ENCODE measurements at regions not wholly inside any gene's neighbourhood (a gene's known extent, or its start where the extent isn't known, plus 50 kb on each side); places are given as distances from the start of the nearest gene placed in this dataset.

DNA sequence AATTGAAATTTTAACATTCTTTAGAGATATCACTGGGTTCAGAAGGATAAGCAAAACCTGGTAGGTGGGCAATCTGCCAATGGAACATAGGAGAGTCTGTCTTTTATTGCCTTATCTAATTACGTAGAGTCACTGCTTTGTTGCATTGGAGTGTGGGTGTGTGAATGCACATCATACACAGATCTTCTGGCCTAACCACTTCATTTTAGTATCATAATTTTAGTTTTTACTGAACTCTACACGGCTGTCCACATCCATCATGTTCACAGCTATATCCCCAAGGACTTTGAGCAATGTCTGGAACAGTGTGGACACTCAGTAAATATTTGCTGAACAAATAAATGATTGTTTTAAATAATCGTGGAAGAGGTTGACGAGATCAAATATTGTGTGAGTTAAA lies 104.6 kb upstream of the AKIRIN2 start:
- no peak for DNase-seq (ENCODE audit: low spot score)

DNA sequence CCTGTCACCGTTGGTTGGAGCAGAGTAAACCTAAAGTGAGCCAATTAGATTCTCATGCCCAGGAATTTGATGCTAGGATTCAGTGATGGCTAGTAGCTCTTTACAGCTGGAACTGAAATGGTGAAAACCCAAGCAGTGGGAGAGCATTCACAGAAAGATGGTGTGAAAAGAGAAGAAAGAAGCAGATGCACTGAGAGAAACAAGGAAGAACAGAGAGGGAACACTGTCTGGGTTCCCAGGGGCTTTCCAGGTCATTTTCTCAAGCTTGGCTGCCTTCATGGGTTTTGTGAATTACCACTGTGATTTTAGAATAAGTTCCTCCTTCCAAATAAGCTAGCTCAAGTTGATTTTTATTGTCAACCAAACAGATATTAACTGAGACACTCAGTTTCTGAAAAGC lies 104.1 kb upstream of the AKIRIN2 start:
- DNase-seq (ENCODE audit: low spot score) = no peak

DNA sequence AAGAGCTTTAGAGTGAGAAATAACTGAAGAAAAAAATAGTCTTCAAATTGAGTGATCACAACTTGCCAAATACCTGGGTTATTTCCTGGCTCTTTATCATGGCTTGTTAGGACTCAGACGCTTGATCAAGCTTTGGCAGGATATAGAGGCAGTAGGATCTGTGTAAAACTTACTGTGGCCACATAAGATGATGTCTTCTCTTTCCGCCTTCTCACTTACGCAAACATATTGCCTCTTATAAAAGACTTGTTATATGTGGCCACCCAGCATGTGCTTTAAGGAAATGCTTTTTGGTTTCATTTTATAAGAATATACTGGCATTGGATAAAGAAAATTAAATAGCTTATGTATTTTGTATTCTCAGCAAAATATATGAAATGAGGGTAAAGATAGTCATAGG lies 101.8 kb upstream of the AKIRIN2 start:
- no peak for DNase-seq (ENCODE audit: low spot score)

DNA sequence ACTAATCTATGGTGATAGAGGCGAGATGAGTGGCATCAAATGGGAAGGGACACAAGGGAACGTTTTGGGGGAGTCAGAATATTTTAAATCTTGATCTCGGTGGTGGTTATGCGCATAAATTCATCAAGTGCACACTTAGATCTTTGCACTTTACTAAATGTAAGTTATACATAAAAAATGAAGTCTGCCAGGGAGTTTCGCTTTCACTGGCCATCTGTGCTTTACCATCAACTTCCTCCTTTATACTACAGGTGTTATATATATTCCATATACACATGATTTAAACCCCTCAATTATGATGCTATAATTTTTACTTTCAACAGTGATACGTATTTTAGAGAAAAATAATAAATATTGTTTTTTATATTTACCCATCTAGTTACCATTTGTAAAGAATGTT lies 97.6 kb upstream of the AKIRIN2 start:
- no peak for DNase-seq (ENCODE audit: low spot score)

DNA sequence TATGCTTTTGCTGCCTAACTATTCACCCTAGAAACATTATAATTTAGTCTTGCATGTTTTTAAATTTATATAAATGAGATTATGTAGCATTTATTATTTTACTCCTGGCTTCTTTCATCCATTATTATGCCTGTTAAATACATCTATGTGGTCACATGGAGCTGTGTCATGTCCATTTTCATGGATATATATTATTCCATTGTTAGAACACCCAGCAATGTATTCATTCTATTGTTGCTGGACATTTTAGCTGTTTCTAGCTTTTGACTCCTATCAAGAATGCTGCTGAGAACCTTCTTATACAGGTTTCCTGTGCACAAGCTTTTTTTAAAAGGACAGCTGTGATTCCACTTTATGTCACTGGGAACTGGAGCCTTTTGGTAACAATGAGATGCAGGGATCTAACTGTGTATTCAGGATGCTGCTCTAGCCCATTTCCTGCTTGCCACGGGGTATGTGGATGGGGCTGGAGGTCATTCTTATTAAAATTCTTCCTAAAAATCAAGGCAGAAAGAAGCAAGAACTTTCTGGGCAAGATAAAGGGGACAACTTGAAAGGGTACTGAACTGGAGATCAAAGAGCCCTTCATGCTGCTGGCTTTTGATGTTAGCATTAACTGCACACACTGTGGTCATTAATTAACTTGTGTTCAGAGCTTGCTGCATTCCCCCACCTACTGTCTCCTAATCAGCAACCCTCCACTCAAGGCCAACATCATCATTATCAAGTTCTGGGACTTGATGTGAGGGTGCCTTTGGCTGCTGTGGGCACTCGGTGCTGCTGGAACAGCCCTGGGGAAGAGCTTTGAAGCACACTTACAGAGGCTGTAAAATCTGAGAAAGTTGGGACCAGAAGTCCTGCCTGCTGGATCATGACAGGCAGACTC lies 96.6 kb upstream of the AKIRIN2 start:
- DNase-seq (ENCODE audit: low spot score) = no peak

DNA sequence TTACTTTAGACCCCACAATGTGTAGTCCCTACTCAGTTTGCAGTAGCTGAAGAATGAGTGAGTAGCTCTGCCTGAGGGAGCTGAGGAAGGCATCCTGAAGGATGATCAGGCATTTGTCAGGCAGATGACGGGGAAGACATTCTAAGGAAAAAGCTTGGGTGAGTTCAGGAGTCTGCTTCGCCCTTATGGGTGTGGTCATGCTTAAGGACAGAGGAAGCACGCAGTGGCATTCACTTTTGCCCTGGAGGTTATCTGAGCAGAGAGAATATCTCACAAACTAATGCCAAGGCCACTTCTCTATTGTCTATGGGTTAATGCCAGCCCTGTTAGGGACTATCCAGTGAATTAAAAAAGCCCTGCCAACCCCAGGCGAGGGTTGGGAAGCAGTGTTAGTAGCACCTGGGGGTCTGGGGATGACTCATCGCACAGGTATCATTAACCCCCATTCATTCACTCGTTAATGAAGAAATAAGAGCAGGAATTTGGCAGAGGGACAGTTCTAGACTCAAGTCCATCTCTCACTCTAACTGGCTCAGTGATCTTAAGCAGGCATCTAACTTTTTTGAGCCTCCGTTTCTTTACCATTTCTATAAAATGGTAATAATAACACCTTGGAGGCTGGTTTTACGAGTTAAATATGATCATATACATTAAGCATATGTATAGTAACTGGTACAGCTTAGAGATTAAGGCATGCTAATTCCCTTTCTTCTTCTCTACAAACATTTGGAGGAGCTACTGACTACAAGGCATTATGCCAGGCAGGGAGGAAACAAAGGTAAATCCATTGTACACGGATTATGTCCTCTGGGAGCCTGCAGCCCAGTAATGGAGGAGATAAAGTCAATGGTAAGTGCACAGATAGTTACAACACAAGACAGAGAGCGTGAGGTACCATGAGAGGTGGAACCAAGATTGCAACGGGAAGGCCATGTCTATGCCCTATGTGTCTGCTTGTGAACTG lies 93.2 kb upstream of the AKIRIN2 start:
- DNase-seq (ENCODE audit: low spot score) = no peak

DNA sequence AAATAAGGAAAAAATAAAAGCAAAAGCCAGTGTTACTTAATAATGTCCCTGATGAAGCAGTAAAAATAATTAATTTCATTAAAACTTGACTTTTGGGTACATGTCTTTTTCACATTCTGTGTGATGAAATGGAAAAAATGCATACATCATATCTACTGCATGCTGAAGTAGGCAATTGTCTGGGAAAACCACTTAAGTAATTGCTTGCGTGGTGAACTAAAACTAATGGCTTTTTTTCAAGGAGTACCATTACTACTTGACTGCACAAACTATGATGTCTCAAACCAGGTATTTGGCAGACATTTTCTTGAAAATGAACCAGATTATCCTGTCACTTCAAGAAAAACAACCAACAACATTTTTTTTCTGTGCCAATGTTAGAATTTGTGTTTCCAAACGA lies 91.3 kb upstream of the AKIRIN2 start:
- no peak for DNase-seq (ENCODE audit: low spot score)

DNA sequence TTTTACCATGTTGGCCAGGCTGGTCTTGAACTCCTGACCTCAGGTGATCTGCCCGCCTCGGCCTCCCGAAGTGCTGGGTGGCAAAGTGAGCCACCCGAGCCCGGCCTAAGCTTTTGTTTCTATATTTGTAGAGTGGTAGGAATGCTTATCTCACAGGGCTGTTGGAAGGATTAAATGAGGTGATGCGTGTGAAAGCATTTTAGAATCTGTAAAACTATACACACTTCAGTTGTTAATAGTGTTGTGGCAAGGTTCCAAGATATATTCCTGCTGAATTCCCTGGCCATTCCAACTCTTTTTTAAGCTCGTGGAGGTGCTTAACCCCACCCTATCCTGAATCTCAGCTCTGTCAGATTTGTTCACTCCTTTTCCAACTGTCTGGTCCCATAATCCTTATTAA lies 89.9 kb upstream of the AKIRIN2 start:
- DNase-seq (ENCODE audit: low spot score) = no peak

DNA sequence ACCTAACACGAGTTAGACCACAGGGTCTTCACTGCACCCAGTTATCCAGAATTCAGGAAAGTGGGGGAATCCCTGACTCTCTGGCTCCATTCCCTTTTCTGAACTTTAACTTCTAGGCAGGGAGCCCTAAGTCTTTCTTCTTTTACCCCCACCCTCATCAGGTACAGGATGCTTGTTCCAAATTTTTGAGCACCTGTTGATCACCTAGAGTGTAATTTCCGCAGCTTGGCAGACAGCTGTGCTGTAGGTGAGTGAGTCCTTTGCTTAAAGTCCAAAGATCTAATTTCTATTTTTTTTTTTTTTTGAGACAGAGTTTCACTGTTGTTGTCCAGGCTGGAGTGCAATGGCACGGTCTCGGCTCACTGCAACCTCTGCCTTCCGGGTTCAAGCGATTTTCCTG lies 89.5 kb upstream of the AKIRIN2 start:
- DNase-seq (ENCODE audit: low spot score) = no peak

DNA sequence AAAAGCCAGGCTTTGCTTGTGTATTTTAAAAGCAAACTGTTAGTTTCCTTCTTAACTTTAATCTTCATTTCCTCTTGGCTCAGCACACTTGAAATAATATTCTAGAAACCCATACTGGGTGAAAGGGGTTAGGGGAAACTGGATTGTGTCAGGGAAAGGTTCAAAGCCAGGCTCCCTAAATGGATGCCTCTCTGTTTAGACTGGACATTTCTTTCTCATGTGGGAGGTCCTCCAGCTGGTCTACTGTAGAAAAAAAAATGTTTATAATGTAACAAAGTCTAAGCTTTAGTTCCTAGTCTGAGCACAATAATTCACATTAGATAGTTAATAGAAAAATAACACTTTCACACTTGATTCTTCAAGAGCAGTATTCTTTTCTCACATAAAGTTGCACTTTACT lies 89.0 kb upstream of the AKIRIN2 start:
- no peak for DNase-seq (ENCODE audit: low spot score)

DNA sequence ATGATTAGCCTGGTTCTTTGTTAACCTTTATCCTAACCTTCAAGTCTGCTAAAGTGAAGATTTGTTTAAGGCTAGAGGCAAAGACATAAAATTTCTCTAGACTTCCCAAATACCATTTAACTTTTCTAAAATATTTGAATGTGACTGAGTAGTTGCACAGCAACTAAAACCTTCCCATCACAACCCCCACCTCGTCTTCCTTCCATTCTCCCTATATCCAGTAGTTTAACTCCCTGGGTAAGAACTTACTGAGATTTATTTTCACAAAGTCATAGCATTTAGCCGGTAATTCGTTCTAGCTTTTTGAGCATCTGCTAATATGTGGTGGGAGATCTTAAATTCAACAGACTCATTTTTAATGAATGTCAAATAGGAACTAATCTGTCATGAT lies 87.9 kb upstream of the AKIRIN2 start:
- no peak for DNase-seq (ENCODE audit: low spot score)

DNA sequence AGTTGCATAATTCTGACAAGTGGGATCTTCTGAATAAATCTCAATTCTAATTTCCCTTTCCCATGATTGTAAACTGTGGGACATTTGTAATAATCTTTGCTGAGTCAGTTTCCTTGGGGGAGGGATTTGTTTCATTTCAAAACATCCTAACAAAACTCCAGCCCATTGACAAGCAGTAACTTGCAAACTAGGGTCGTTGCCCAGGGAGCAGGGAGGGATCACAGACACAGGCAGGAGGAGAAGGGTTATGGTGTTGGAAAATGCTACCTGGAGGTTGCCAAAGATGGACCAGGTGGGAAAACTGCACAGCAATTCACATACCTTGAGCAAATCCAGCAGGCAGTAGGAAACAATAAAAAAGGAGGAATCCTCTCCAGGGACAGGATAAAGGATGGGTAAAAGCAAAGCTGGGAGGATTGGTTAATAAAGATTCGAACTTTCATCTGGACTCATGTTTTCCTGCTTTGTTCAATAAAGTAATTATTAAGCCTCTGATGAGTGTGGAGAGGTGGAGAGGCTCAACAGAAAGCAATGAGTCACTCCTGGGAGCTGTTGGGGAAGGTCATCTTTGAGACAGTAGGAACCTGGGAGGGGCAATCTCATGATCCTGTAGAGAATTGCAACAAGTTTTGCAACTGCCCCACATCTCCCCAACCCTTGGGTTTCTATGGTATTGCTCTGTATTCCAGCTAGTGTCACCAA lies 87.3 kb upstream of the AKIRIN2 start:
- peak; percentile 15 for DNase-seq (ENCODE audit: low spot score)

DNA sequence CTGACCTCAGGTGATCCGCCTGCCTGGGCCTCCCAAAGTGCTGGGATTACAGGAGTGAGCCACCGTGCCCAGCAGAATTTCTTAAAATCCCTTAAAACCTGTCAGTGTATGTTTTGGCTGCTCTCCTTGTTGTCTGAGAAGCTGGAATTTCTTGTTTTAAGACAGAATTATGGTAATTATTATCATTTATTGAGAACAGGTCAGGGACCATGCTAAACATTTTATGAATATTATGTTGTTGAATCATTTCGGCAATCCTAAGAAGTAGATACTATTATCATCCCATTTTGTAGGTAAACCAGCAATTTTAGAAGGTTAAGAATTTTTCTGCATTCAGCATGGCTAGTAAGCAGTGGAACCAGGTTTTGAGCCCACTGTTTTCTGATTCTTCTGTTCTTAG lies 86.1 kb upstream of the AKIRIN2 start:
- DNase-seq (ENCODE audit: low spot score) = no peak

DNA sequence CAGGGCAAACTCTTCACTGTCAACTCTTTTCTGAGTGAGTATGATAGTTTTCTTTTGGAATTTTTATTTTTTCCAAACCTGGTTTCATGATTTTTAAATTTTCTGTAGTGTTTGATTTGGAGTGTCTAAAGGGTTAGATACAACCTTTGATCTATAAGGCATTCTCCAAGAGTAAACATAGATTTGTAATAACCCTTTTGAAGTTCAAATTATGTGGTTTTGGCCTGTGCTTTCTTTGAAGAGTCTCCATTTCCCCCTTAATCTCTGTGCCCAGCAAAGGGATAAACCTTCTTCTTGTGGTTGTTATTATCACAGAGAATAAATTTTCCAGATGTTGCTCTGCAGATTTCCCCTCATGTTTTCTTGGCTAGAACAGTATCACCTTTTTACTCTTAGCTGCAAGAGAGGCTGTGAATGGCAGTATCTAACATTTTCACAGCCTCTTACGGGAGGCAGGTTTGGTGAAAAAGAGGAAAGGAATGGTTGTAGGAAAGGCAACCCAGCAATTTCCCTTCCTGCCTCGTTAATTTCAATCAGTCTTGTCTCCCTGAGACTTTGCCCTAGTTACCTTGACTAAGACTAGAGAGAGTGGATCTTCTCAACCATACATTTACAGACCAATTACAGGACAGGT lies 83.3 kb upstream of the AKIRIN2 start:
- no peak for DNase-seq (ENCODE audit: low spot score)

DNA sequence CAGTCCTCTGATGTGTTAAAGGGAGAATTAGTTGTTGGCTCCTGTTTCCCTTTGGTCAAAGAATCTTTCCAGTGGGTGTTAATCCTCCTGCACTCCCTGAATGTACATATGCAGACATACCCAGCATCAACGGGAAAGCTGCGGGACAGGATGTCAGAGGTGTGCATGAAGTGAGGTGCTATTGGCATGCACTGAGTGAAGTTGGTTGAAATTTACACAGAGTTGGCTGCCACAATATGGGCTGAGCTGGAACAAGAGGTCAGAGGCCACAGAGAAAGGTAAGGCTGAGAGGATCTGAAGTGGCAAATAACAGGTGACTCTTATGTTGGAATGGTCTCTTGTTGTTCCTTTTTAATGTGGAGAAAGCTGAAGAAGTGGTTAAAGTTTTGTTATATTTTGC lies 82.7 kb upstream of the AKIRIN2 start:
- no peak for DNase-seq (ENCODE audit: low spot score)

DNA sequence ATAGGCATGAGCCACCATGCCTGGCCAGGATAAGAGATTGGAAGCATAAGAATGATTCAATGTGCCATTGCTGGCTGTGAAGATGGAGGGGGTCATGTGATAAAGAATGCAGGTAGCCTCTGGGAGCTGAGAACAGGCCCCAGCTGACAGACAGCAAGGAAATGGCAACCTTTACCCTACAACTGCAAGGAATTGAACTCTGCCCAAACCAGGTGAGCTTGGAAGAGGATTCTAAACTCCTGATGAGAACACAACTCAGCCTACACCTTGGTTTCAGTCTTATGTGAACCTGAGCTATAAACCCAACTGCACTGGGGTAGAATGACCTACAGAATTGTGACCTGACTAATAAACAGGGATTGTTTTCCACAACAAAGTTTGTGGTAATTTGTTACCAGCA lies 82.0 kb upstream of the AKIRIN2 start:
- DNase-seq (ENCODE audit: low spot score) = no peak

DNA sequence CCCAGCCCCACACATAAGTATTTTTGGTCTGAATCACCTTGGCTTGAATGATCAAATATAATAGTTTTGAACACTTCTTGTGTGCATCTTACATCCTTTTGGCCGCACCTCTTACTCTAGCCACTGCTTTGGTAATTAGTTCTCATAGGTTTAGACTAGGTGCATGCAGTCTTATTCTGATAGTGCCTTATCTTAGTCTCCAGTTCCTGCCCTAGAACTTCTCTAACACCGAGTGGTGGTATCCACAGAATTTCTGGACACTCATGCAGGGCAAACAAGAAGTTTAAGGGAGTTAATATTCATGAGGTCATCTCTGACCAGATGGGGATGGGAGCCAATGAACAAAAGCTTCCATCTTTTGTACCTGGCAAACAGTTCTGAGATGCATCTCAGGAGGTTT lies 77.5 kb upstream of the AKIRIN2 start:
- no peak for DNase-seq (ENCODE audit: low spot score)

DNA sequence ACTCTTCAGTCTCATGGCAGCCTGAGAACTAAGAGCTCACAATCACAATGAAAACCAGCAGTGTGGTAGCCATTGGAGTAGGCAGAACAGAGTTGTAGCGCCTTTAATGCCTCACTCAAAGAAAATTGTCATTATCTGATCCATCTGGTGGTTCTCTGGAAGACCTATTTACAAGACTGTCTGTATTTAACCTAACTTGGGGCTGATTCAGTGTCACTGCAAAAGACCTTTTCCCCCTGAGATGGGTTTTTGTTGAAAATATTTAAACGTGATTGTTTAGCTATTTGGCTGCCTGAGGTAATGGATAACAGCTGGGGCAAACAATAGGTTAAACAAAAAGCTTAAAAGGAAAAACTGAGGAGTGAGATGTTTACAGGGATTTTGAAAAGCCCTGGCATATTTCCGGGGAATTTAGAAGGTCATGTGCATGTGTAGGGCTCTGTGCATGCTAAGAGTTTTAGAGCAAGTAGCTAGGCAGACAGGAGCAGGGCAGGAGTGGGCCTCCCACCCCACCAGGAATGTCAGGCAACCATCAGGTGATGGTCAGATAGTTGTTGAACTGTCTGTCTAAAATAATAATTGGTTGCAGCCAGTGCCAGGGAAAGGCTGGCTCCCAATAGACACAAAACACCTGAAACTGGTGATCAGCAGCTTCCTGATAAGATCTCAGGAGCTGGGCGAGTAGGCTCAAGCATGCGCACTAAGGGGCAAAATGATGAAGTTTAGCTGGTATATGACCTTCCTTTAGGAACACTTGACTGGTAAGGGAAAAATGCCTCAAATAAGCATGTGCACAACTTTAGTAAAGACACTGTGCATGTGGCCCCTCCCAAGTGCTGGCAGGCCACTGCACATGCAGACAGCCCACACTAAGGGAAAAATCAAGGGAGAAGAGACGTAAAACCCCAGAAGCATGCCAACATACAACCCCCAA lies 70.8 kb upstream of the AKIRIN2 start:
- DNase-seq (ENCODE audit: low spot score) = no peak

DNA sequence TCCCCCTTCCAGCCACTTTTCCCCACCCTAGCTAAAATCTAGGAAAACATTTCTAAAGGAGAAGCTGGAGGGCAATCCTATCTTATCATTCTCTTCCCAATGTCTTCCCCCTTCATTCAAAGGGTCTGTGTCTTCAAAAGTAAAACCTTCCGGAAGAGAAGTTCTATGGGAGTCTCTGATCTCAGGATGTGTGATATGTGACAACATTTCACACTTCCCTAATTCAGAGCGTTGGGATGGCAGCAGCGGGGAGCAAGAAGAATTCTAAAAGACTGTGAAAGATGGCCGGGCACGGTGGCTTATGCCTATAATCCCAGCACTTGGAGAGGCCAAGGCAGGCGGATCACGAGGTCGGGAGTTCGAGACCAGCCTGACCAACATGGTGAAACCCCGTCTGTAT lies 65.4 kb upstream of the AKIRIN2 start:
- DNase-seq (ENCODE audit: low spot score) = no peak

DNA sequence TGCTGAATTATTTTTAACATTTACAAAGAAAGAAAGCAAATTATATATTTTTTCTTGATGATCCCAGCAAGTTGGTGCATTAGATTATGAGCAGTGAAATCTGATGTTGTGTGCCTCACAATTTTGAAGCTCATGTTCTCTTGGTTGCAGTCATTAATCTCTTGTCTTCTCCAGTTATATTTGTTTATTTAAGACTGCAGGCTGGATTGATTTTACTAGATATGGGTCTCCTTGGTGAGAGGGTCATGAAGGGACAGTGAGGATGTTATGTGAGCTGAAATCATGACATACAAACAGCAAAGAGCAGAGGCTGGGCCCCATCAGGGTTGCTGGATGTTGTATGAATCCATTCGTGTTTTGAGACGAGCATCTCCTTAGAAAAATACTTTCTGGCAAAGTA lies 64.2 kb upstream of the AKIRIN2 start:
- DNase-seq (ENCODE audit: low spot score) = no peak

DNA sequence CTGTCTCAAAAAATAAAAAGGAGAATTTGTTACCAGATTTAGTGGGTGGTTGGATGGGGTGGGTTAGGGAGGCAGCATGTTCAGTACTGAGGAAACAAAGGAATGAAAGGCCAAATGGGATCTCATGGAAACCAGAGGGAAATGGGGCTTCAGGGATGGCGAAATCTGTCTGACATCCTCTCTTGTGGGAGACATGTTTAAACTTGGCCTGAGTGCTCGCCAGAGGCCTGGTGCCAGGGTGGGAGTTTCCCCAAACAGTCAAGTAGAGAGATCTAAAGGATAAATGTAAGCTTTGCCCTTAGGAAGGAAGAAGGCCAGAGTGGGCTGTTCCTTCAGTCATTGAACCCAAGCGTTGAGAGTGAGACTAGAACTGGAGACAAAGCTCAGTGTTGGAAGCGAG lies 61.9 kb upstream of the AKIRIN2 start:
- DNase-seq (ENCODE audit: low spot score) = no peak
